Liver (tissue), 8 donors: ENCODE measurements at regions not wholly inside any gene's neighbourhood (a gene's known extent, or its start where the extent isn't known, plus 50 kb on each side); places are given as distances from the start of the nearest gene placed in this dataset.

Experiments used
- DNase-seq: peaks from one replicate; pipeline ENCODE4 v3.0.0-alpha.2; 2017; ENCODE audit warnings: low spot score
- H3K27ac ChIP-seq, 2 donors: one replicate each; pipeline ENCODE4 v1.7.0; 2013; ENCODE audit warnings: inconsistent platforms in 2 of 2, low read length in 2 of 2, control low read depth in 1 of 2, low read depth in 1 of 2, mild to moderate bottlenecking in 1 of 2
- H3K27me3 ChIP-seq, 4 donors: one replicate each; pipeline versions ENCODE4 v1.6.1 to v1.7.0; 2013; ENCODE audit warnings: low read length in 3 of 4, inconsistent platforms in 1 of 4, mild to moderate bottlenecking in 1 of 4, moderate library complexity in 1 of 4; ENCODE audit not compliant: control insufficient read depth in 4 of 4, insufficient read depth in 4 of 4
- H3K36me3 ChIP-seq, 4 donors: one replicate each; pipeline versions ENCODE4 v1.6.1 to v1.7.0; 2013; ENCODE audit warnings: low read length in 3 of 4, mild to moderate bottlenecking in 3 of 4, low read depth in 1 of 4, moderate library complexity in 1 of 4; ENCODE audit not compliant: control insufficient read depth in 4 of 4, insufficient read depth in 3 of 4
- H3K4me1 ChIP-seq, 4 donors: one replicate each; pipeline versions ENCODE4 v1.6.1 to v1.7.0; 2013; ENCODE audit warnings: low read length in 3 of 4, mild to moderate bottlenecking in 3 of 4, moderate library complexity in 1 of 4; ENCODE audit not compliant: control insufficient read depth in 4 of 4, insufficient read depth in 4 of 4
- H3K4me3 ChIP-seq, 3 donors: one replicate each; pipeline versions ENCODE4 v1.6.1 to v1.7.0; 2013; ENCODE audit warnings: low read length in 3 of 3, control low read depth in 1 of 3, low read depth in 1 of 3, mild to moderate bottlenecking in 1 of 3
- H3K9ac ChIP-seq, 2 donors: one replicate each; pipeline ENCODE4 v1.7.0; 2013; ENCODE audit warnings: low read length in 2 of 2, mild to moderate bottlenecking in 2 of 2, moderate library complexity in 2 of 2, control low read depth in 1 of 2, low read depth in 1 of 2
- H3K9me3 ChIP-seq, 4 donors: one replicate each; pipeline versions ENCODE4 v1.6.1 to v1.7.0; 2013; ENCODE audit warnings: low read length in 3 of 4; ENCODE audit not compliant: control insufficient read depth in 4 of 4
- EGR1 ChIP-seq, 2 donors: IDR thresholded peaks; 2 replicates each; pipeline ENCODE4 v1.6.1; 2016 to 2018; ENCODE audit warnings: antibody characterized with exemption in 2 of 2, low read depth in 2 of 2
- FOXA1 ChIP-seq: IDR thresholded peaks from 2 replicates; pipeline ENCODE4 v1.6.1; 2016; ENCODE audit warnings: antibody characterized with exemption
- FOXA2 ChIP-seq: IDR thresholded peaks from 2 replicates; pipeline ENCODE4 v1.6.1; 2016; ENCODE audit warnings: antibody characterized with exemption
- GABPA ChIP-seq, 2 donors: IDR thresholded peaks in 1 of 2; conservative IDR thresholded peaks in 1 of 2; 2 replicates each; pipeline ENCODE4 v1.6.1; 2016; ENCODE audit warnings: antibody characterized with exemption in 2 of 2, mild to moderate bottlenecking in 1 of 2, moderate library complexity in 1 of 2
- HNF4G ChIP-seq: IDR thresholded peaks from 2 replicates; pipeline ENCODE4 v1.6.1; 2016; ENCODE audit warnings: antibody characterized with exemption
- JUND ChIP-seq, 2 donors: IDR thresholded peaks; 2 replicates each; pipeline ENCODE4 v1.6.1; 2016; ENCODE audit warnings: antibody characterized with exemption in 2 of 2
- NR2F2 ChIP-seq: IDR thresholded peaks from 2 replicates; pipeline ENCODE4 v1.6.1; 2016; ENCODE audit warnings: antibody characterized with exemption
- RAD21 ChIP-seq, 2 donors: IDR thresholded peaks; 2 replicates each; pipeline ENCODE4 v1.6.1; 2016; ENCODE audit warnings: antibody characterized with exemption in 2 of 2, mild to moderate bottlenecking in 2 of 2
- SP1 ChIP-seq: IDR thresholded peaks from 2 replicates; pipeline ENCODE4 v1.6.1; 2018; ENCODE audit warnings: antibody characterized with exemption, mild to moderate bottlenecking
- TAF1 ChIP-seq: conservative IDR thresholded peaks from 2 replicates; pipeline ENCODE4 v1.6.1; 2016; ENCODE audit warnings: antibody characterized with exemption, mild to moderate bottlenecking
- YY1 ChIP-seq: IDR thresholded peaks from 2 replicates; pipeline ENCODE4 v1.6.1; 2016; ENCODE audit warnings: antibody characterized with exemption, mild to moderate bottlenecking
- WGBS: extraction: QIAGEN DNeasy Blood & Tissue Kit; methylation state at CpG from one replicate; pipeline ENCODE4 v1.1.7; 2013; 5-methylcytosine and 5-hydroxymethylcytosine counted together
- TF ChIP-seq, protein P1 (sequence below): IDR thresholded peaks from 2 replicates; pipeline ENCODE4 v1.6.1; 2016; ENCODE audit warnings: antibody characterized with exemption, mild to moderate bottlenecking
- TF ChIP-seq, protein P2 (sequence below): fragments of 150-350 bp; IDR thresholded peaks from 2 replicates; pipeline ENCODE4 v1.5.1; 2017; ENCODE audit warnings: improper control_type of control experiment, low read depth, low read length; ENCODE audit not compliant: missing input control
- TF ChIP-seq, protein P3 (sequence below): IDR thresholded peaks from 2 replicates; pipeline ENCODE4 v1.6.1; 2016; ENCODE audit warnings: antibody characterized with exemption
- TF ChIP-seq, protein P4 (sequence below): IDR thresholded peaks from 2 replicates; pipeline ENCODE4 v1.6.1; 2016; ENCODE audit warnings: antibody characterized with exemption
- donor health status: healthy.
- donor health status: healthy.
- donor health status: healthy.
- donor health status: healthy.
- donor health status: healthy.

DNA sequence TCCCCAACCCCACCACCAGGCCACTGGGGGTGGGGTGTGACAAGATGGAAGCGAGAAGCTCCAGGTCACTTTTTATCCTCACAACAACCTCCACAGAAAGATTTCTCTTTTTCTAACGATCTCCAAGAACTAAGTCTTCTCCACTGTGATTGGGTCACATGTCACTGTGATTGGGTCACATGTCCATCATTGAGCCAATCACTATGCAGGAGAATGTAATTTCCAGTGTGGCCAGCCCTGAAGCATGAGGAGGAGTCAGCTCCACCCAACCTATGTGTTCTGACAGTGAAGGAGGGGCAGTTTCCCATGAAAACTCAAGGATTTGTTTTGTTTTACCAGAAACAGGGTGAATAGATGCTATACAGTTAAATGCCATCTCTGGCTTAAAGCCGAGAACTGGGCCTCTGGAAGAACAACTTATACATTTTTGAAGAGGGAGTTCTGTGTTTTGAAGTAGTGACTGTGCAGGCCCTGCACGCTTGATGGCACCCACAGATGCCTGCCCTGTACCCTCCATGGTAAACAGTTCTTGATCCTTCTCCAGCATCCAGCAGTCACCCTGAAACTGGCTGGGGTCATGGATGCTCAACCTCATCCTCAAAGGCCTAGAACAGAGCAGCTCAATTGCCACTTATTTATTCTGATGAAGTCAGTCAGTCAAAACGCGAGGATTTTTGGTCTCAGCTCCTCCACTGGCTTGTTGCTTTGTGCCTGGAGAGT is 180.4 kb upstream of the BMP4 start:
- DNase-seq, result no peak
- H3K27ac ChIP-seq, result no peak overlapping the region
- peaks cover 0 to 18% (median 9%) of the 10 kb centered on the region in 4 donors for H3K4me1 ChIP-seq
- H3K4me3 ChIP-seq, result no peak overlapping the region
- WGBS, result 79% methylated on average over 6 of the region's 6 CpGs
- no peaks in the 10 kb centered on the region for H3K27me3 ChIP-seq
- H3K9me3 ChIP-seq, result no peaks in the 10 kb centered on the region
- no peaks in the 10 kb centered on the region for H3K36me3 ChIP-seq
- TF ChIP-seq RAD21 (IDR thresholded peaks at IDR 0.05) (no peak), TAF1 (no peak), EGR1 (IDR thresholded peaks at IDR 0.05; ENCODE audit: low read depth in 2 of 2) (no peak)
- TF ChIP-seq, protein P1, sequence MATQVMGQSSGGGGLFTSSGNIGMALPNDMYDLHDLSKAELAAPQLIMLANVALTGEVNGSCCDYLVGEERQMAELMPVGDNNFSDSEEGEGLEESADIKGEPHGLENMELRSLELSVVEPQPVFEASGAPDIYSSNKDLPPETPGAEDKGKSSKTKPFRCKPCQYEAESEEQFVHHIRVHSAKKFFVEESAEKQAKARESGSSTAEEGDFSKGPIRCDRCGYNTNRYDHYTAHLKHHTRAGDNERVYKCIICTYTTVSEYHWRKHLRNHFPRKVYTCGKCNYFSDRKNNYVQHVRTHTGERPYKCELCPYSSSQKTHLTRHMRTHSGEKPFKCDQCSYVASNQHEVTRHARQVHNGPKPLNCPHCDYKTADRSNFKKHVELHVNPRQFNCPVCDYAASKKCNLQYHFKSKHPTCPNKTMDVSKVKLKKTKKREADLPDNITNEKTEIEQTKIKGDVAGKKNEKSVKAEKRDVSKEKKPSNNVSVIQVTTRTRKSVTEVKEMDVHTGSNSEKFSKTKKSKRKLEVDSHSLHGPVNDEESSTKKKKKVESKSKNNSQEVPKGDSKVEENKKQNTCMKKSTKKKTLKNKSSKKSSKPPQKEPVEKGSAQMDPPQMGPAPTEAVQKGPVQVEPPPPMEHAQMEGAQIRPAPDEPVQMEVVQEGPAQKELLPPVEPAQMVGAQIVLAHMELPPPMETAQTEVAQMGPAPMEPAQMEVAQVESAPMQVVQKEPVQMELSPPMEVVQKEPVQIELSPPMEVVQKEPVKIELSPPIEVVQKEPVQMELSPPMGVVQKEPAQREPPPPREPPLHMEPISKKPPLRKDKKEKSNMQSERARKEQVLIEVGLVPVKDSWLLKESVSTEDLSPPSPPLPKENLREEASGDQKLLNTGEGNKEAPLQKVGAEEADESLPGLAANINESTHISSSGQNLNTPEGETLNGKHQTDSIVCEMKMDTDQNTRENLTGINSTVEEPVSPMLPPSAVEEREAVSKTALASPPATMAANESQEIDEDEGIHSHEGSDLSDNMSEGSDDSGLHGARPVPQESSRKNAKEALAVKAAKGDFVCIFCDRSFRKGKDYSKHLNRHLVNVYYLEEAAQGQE, result no peak
- TF ChIP-seq, protein P2, sequence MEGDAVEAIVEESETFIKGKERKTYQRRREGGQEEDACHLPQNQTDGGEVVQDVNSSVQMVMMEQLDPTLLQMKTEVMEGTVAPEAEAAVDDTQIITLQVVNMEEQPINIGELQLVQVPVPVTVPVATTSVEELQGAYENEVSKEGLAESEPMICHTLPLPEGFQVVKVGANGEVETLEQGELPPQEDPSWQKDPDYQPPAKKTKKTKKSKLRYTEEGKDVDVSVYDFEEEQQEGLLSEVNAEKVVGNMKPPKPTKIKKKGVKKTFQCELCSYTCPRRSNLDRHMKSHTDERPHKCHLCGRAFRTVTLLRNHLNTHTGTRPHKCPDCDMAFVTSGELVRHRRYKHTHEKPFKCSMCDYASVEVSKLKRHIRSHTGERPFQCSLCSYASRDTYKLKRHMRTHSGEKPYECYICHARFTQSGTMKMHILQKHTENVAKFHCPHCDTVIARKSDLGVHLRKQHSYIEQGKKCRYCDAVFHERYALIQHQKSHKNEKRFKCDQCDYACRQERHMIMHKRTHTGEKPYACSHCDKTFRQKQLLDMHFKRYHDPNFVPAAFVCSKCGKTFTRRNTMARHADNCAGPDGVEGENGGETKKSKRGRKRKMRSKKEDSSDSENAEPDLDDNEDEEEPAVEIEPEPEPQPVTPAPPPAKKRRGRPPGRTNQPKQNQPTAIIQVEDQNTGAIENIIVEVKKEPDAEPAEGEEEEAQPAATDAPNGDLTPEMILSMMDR, result no peak
- no peak overlapping the region for H3K9ac ChIP-seq

DNA sequence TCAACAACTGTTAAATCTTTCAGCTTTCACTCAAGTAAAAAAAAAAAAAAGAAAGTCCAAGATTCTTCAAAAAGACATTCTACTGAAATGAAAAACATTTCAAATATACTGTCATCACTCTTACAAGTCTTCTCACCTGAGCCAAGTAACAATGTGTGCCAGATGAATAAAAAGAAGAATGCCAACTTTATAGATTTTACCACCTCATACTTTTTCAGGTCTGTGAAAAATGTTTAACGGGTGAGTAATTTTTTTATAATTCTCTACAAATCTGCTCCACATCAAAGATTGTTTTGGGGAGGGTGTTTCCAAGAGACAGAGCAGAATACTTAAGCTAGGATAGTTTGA is 181.0 kb upstream of the BMP4 start:
- H3K4me1 ChIP-seq, result peaks cover 0 to 18% (median 9%) of the 10 kb centered on the region in 4 donors
- no peak for DNase-seq
- H3K9me3 ChIP-seq, result no peaks in the 10 kb centered on the region
- WGBS, result 93% methylated on average over 1 of the region's 1 CpG
- no peak overlapping the region for H3K4me3 ChIP-seq
- H3K27ac ChIP-seq, result no peak overlapping the region
- H3K36me3 ChIP-seq, result no peaks in the 10 kb centered on the region
- H3K27me3 ChIP-seq, result no peaks in the 10 kb centered on the region
- H3K9ac ChIP-seq, result no peak overlapping the region
- TF ChIP-seq, protein P3, sequence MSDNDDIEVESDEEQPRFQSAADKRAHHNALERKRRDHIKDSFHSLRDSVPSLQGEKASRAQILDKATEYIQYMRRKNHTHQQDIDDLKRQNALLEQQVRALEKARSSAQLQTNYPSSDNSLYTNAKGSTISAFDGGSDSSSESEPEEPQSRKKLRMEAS, result no peak
- TF ChIP-seq GABPA (IDR thresholded peaks at IDR 0.05 in 1 of 2, conservative IDR thresholded peaks at IDR 0.05 in 1 of 2), result no peak
- TF ChIP-seq EGR1 (IDR thresholded peaks at IDR 0.05; ENCODE audit: low read depth in 2 of 2), result no peak
- TF ChIP-seq FOXA1, result no peak
- TF ChIP-seq SP1, result no peak
- TF ChIP-seq TAF1, result no peak
- no peak for TF ChIP-seq FOXA2
- TF ChIP-seq, protein P4, sequence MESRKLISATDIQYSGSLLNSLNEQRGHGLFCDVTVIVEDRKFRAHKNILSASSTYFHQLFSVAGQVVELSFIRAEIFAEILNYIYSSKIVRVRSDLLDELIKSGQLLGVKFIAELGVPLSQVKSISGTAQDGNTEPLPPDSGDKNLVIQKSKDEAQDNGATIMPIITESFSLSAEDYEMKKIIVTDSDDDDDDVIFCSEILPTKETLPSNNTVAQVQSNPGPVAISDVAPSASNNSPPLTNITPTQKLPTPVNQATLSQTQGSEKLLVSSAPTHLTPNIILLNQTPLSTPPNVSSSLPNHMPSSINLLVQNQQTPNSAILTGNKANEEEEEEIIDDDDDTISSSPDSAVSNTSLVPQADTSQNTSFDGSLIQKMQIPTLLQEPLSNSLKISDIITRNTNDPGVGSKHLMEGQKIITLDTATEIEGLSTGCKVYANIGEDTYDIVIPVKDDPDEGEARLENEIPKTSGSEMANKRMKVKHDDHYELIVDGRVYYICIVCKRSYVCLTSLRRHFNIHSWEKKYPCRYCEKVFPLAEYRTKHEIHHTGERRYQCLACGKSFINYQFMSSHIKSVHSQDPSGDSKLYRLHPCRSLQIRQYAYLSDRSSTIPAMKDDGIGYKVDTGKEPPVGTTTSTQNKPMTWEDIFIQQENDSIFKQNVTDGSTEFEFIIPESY, result no peak
- no peak for TF ChIP-seq YY1
- TF ChIP-seq JUND (IDR thresholded peaks at IDR 0.05), result no peak
- no peak for TF ChIP-seq HNF4G
- TF ChIP-seq NR2F2, result no peak
- TF ChIP-seq, protein P2, result no peak
